ENCODE measurements at regions not wholly inside any gene's neighbourhood (a gene's known extent, or its start where the extent isn't known, plus 50 kb on each side); places are given as distances from the start of the nearest gene placed in this dataset.
"Not testable (repeated sequence)": the region's sequence is repeated elsewhere in the genome, so short reads cannot be mapped to it uniquely, and the experiment has no call there.

DNA sequence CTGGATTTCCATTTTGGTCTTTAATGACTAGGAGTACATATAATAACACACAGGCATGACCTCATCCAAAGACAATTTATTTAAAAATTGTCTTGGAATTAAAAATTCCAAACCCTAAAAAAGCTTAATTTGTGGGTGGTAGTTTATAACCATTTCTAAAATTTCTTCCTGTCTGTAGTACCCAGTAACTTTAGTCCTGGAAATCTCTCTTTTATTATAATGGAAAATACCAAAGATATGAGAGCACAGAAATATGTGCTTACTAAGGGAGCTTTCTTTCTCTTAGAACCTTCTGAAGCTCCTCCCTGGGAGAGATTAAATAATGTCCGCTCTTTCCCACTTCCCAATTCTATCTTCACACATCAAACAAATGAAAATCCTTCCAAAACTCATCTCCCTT lies 70.5 kb upstream of the PRL start:
- no peak overlapping the region for H3K27ac ChIP-seq
- TF ChIP-seq CTCF (IDR thresholded peaks at IDR 0.05; ENCODE audit: low read depth, low read length, missing control alignments): no peak
- no peak for DNase-seq
- no peaks in the 10 kb centered on the region for H3K36me3 ChIP-seq (replicated peaks)
- in situ Hi-C loops (cut with HindIII; ENCODE audit: low pct_ligation_motif_present, low sequenced_read_pairs): no loop called here
- no peak overlapping the region for H3K4me3 ChIP-seq (ENCODE audit: low read depth, low read length)
- H3K27me3 ChIP-seq (replicated peaks): no peaks in the 10 kb centered on the region

DNA sequence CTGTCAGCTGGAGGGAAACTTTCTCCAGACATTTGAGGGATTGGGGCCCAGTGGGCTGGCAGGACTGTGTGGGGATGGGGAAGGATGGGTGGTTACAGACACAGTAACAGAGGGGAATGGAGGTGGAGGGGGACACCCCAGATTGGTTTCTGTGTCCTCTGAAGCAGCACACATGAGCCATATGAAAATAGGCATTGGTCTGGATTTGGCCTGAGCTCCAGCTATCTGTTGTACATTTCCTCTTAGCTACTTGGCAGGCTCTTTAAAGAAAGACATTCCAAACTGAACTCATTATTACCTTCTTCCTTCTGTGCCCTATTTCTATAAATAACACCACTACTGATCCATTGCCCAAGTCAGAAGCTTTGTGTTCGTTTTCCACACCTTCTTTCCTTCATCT lies 72.0 kb upstream of the PRL start:
- Histone ChIP-seq H3K27me3 (replicated peaks) (no peaks in the 10 kb centered on the region), H3K36me3 (replicated peaks) (no peaks in the 10 kb centered on the region), H3K4me3 (ENCODE audit: low read depth, low read length) (no peak overlapping the region), H3K27ac (no peak overlapping the region)
- in situ Hi-C loops (cut with HindIII; ENCODE audit: low pct_ligation_motif_present, low sequenced_read_pairs): no loop called here
- DNase-seq: no peak
- TF ChIP-seq CTCF (IDR thresholded peaks at IDR 0.05; ENCODE audit: low read depth, low read length, missing control alignments): no peak

DNA sequence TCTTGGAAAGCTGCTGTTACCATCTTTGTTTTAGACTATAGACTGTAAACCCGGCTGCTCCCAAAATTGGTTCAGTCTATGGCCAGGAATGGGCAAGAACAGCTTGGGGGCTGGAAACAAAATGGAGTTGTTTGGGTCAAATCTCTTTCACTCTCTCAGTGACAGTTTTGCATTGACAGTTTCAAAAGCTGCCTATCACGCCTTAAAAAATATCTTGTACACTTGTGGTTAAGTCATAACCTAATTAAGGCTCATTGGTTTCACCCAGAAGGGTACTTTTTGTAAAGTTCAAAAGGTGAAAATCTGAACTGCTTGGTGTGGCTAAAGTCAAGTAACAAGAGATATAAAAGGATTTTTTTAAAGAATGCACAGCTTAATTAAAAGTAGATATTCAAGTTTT lies 76.1 kb upstream of the PRL start:
- no peak overlapping the region for H3K4me3 ChIP-seq (ENCODE audit: low read depth, low read length)
- H3K36me3 ChIP-seq (replicated peaks): no peaks in the 10 kb centered on the region
- in situ Hi-C loops (cut with HindIII; ENCODE audit: low pct_ligation_motif_present, low sequenced_read_pairs): no loop called here
- no peak for TF ChIP-seq CTCF (IDR thresholded peaks at IDR 0.05; ENCODE audit: low read depth, low read length, missing control alignments)
- H3K27ac ChIP-seq: no peak overlapping the region
- DNase-seq: no peak
- H3K27me3 ChIP-seq (replicated peaks): no peaks in the 10 kb centered on the region

DNA sequence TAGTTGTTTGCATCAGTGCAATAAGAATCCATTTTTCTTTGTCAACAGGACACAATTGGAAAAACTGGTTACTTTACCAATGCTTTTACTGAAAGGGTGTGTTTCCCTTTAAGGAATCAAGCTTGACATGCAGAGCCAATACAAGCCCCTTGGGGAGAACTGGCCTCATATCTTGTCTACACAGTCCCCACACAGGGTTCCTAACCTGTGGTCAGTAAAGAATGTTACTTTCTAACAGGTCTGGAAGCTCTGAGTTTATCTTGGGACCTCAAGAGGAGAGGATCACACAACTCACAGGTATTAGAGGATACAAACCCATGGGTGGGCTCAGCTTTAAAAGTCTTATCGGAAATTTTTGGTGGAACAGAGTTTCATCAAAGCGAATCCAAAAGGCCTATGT lies 78.1 kb upstream of the PRL start:
- DNase-seq; in situ Hi-C loops (cut with HindIII; ENCODE audit: low pct_ligation_motif_present, low sequenced_read_pairs); H3K27ac ChIP-seq: not testable (repeated sequence)

GRCh38 chr6:22376293-22376692 lies 79.5 kb upstream of the PRL start:
- H3K27ac ChIP-seq: not testable (repeated sequence)

More for the DNA sequence above, 78.1 kb upstream of the PRL start:
- H3K36me3 ChIP-seq (replicated peaks); H3K27me3 ChIP-seq (replicated peaks); H3K4me3 ChIP-seq (ENCODE audit: low read depth, low read length): not testable (repeated sequence)

GRCh38 chr6:22378536-22378935 lies 81.7 kb upstream of the PRL start:
- H3K27ac ChIP-seq; in situ Hi-C loops (cut with HindIII; ENCODE audit: low pct_ligation_motif_present, low sequenced_read_pairs); DNase-seq: not testable (repeated sequence)

More at GRCh38 chr6:22376293-22376692, 79.5 kb upstream of the PRL start:
- H3K36me3 ChIP-seq (replicated peaks); in situ Hi-C loops (cut with HindIII; ENCODE audit: low pct_ligation_motif_present, low sequenced_read_pairs); DNase-seq; H3K27me3 ChIP-seq (replicated peaks); H3K4me3 ChIP-seq (ENCODE audit: low read depth, low read length): not testable (repeated sequence)

GRCh38 chr6:22380236-22380635 lies 83.4 kb upstream of the PRL start:
- Histone ChIP-seq H3K27me3 (replicated peaks) (no peaks in the 10 kb centered on the region), H3K27ac (no peak overlapping the region), H3K36me3 (replicated peaks) (no peaks in the 10 kb centered on the region), H3K4me3 (ENCODE audit: low read depth, low read length) (no peak overlapping the region)
- DNase-seq: no peak
- in situ Hi-C loops (cut with HindIII; ENCODE audit: low pct_ligation_motif_present, low sequenced_read_pairs): no loop called here
- no peak for TF ChIP-seq CTCF (IDR thresholded peaks at IDR 0.05; ENCODE audit: low read depth, low read length, missing control alignments)

More at GRCh38 chr6:22378536-22378935, 81.7 kb upstream of the PRL start:
- H3K4me3 ChIP-seq (ENCODE audit: low read depth, low read length); H3K27me3 ChIP-seq (replicated peaks); H3K36me3 ChIP-seq (replicated peaks): not testable (repeated sequence)

Data from brain microvascular endothelial cell (primary cell).